MM.1S (cell line): ENCODE measurements at regions not wholly inside any gene's neighbourhood (a gene's known extent, or its start where the extent isn't known, plus 50 kb on each side); places are given as distances from the start of the nearest gene placed in this dataset.

ENCODE experiments used
- EZH2 ChIP-seq: fragments of 300-600 bp; sonication (generic); optimal IDR thresholded peaks from 2 replicates; pipeline ENCODE3; 2017; ENCODE audit warnings: low read depth, mild to moderate bottlenecking, antibody characterized with exemption, low read length, mixed read lengths
- EZH2phosphoT487 ChIP-seq: fragments of 300-600 bp; sonication (generic); IDR thresholded peaks from 2 replicates; pipeline ENCODE4 v1.6.1; 2018; ENCODE audit warnings: antibody characterized with exemption, low read length
- TF ChIP-seq, protein P1 (sequence below): fragments of 300-600 bp; sonication (generic); IDR thresholded peaks from 2 replicates; pipeline ENCODE4 v1.5.1; 2016; ENCODE audit warnings: antibody characterized with exemption, low read length, mixed read lengths

DNA sequence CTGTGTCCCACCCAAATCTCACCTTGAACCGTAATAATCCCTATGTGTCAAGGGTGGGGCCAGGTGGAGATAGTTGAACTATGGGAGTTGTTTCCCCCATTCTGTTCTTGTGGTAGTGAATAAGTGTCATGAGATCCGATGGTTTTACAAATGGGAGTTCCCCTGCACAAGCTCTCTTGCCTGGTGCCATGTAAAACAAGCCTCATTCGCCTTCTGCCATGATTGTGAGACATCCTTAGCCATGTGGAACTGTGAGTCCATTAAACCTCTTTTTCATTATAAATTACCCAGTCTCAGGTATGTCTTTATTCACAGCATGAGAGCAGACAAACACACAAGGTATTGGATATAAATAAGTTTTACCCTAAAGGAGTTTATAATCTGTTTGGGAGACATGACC lies 121.2 kb downstream of the MMUT start:
- TF ChIP-seq, protein P1, sequence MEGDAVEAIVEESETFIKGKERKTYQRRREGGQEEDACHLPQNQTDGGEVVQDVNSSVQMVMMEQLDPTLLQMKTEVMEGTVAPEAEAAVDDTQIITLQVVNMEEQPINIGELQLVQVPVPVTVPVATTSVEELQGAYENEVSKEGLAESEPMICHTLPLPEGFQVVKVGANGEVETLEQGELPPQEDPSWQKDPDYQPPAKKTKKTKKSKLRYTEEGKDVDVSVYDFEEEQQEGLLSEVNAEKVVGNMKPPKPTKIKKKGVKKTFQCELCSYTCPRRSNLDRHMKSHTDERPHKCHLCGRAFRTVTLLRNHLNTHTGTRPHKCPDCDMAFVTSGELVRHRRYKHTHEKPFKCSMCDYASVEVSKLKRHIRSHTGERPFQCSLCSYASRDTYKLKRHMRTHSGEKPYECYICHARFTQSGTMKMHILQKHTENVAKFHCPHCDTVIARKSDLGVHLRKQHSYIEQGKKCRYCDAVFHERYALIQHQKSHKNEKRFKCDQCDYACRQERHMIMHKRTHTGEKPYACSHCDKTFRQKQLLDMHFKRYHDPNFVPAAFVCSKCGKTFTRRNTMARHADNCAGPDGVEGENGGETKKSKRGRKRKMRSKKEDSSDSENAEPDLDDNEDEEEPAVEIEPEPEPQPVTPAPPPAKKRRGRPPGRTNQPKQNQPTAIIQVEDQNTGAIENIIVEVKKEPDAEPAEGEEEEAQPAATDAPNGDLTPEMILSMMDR: no peak
- TF ChIP-seq EZH2: no peak
- TF ChIP-seq EZH2phosphoT487: no peak
